ENCODE measurements at regions not wholly inside any gene's neighbourhood (a gene's known extent, or its start where the extent isn't known, plus 50 kb on each side); places are given as distances from the start of the nearest gene placed in this dataset.

- DNase-seq, result no peak
Observed at GRCh38 chr3:130841357-130841756, 52.5 kb upstream of the ATP2C1 start.

GRCh38 chr3:130843441-130843840, 50.4 kb upstream of the ATP2C1 start:
- DNase-seq, result no peak

Measured in left hindlimb (tissue), 1 donor.